Prostate gland (tissue), 2 donors: ENCODE measurements at regions not wholly inside any gene's neighbourhood (a gene's known extent, or its start where the extent isn't known, plus 50 kb on each side); places are given as distances from the start of the nearest gene placed in this dataset.

Experiments used
- POLR2A ChIP-seq: fragments of 450-650 bp; IDR thresholded peaks from one replicate; pipeline ENCODE4 v1.6.1; 2016; ENCODE audit warnings: antibody characterized with exemption, mild to moderate bottlenecking
- POLR2AphosphoS5 ChIP-seq: sonication (generic); formaldehyde crosslinking; IDR thresholded peaks from one replicate; pipeline ENCODE4 v1.6.1; 2017; ENCODE audit warnings: antibody characterized with exemption
- TF ChIP-seq, protein P1 (sequence below), 4 experiments: fragments of 200-600 bp in 2 of 4; fragments of 450-650 bp in 2 of 4; sonication (generic) in 2 of 4; IDR thresholded peaks; 1 replicate in 3 of 4; 2 replicates in 1 of 4; pipeline ENCODE4 v1.5.1; 2016 to 2019; ENCODE audit warnings: antibody characterized with exemption in 4 of 4, mild to moderate bottlenecking in 2 of 4, moderate library complexity in 2 of 4

DNA sequence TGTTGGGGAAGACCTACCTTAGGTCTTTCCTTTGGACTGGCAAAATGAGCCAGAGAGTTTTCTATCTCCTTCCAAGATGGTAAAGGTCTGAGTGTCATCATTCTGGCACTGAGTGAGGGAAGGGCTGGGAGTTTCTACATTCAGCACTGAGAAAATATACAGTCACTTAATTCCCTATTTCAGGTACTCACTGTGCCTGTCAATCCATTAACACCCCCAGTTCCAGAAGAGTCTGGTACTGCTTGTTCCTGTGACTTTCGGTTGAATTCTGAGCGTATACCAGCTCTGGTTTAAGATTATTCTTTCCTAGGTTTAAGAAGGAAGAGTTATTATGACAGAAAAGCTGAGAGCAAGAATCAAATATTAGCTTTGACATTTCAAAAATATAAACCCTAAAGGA, 68.4 kb downstream of the MTX3 start:
- TF ChIP-seq, protein P1, sequence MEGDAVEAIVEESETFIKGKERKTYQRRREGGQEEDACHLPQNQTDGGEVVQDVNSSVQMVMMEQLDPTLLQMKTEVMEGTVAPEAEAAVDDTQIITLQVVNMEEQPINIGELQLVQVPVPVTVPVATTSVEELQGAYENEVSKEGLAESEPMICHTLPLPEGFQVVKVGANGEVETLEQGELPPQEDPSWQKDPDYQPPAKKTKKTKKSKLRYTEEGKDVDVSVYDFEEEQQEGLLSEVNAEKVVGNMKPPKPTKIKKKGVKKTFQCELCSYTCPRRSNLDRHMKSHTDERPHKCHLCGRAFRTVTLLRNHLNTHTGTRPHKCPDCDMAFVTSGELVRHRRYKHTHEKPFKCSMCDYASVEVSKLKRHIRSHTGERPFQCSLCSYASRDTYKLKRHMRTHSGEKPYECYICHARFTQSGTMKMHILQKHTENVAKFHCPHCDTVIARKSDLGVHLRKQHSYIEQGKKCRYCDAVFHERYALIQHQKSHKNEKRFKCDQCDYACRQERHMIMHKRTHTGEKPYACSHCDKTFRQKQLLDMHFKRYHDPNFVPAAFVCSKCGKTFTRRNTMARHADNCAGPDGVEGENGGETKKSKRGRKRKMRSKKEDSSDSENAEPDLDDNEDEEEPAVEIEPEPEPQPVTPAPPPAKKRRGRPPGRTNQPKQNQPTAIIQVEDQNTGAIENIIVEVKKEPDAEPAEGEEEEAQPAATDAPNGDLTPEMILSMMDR (IDR thresholded peaks at IDR 0.05) = no peak
- no peak for TF ChIP-seq POLR2A
- no peak for TF ChIP-seq POLR2AphosphoS5
